Frontal cortex (tissue), 3 donors: ENCODE measurements at regions not wholly inside any gene's neighbourhood (a gene's known extent, or its start where the extent isn't known, plus 50 kb on each side); places are given as distances from the start of the nearest gene placed in this dataset.

Experiments
- DNase-seq, 2 donors: peaks; one replicate each; pipeline ENCODE4 v3.0.0; 2012; ENCODE audit warnings: low spot score in 2 of 2
- FAIRE-seq: peaks from 2 replicates; lab custom pipeline; 2012; peaks lifted over from hg19 to GRCh38; lab: Jason Lieb, UNC
- donor health status: control.
- donor health status: control.
- donor health status: control.

DNA sequence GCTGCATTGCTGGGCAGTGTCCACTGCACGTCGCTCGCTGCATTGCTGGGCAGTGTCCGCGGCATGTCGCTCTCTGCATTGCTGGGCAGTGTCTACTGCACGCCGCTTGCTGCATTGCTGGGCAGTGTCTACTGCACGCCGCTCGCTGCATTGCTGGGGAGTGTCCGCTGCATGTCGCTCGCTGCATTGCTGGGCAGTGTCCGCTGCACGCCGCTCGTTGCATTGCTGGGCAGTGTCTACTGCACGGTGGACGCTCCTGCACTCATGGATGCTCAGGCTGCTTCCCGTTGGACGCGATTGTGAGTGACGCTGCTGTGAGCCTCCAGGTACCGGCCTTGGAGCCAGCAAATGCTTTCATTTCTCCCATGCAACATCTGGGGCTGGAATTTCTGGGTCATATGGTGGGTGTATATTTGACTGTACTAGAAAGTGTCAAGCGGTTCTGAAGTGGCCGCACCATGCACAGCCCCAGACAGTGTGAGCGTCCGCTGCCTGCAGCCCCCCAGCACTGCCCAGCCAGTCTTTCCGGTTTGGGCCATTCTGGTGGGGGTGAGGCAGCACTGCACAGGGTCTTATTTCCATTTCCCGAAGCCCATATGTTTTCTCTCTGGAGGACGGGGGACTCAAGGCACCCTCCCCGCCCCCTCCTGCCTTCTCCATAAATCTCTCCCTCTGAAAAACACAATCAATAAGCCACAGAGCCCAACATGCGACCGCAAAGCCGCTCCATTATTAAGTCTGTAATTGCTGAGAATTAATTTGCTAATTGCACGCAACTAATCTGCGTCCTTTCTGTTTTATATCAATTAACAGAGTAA, 97.4 kb downstream of the YTHDF1 start:
- FAIRE-seq: no peak
- no peak for DNase-seq

DNA sequence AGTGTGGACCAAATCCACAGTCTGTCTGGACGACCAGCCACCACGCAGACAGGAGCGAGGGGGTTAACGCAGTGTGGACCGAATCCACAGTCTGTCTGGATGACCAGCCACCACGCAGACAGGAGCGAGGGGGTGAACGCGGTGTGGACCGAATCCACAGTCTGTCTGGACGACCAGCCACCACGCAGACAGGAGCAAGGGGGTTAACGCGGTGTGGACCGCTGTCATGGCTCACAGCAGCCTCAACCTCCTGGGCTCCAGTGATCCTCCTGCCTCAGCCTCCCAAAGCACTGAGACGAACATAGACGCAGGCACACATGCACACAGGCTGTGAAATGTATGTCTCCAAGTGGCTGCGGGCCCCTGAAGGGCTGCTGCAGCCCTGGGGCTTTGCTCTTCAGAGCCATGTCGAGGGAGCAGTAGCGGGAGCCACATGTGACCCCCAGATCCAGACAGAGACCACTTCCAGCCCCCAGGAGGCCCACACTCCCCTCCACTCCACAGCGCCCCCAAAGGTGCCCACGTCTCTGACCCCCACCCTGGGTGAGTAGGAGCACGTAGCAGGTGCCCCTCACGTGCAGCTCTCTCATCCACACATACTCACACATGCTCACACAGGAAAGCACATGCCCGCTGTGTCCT, 98.1 kb downstream of the YTHDF1 start:
- no peak for DNase-seq
- FAIRE-seq: no peak

DNA sequence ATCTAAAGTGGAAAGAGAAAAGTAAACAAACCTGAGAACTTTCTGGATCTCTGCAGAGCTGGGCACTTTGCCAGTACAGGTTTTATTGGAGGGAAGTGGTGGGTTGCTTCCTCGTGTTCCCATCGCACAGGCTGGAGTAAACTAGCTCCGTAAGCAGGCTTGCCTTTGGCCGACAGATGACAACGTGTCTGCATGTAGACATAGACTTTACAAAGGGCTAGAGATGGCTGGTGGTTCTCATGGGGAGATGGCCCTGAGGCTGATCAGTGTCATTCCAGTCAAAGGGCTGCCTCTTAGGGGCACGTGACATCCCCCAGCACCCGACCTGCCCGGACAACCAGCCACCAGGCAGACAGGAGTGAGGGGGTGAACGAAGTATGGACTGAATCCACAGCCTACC, 98.8 kb downstream of the YTHDF1 start:
- FAIRE-seq (no peak), DNase-seq (no peak)

DNA sequence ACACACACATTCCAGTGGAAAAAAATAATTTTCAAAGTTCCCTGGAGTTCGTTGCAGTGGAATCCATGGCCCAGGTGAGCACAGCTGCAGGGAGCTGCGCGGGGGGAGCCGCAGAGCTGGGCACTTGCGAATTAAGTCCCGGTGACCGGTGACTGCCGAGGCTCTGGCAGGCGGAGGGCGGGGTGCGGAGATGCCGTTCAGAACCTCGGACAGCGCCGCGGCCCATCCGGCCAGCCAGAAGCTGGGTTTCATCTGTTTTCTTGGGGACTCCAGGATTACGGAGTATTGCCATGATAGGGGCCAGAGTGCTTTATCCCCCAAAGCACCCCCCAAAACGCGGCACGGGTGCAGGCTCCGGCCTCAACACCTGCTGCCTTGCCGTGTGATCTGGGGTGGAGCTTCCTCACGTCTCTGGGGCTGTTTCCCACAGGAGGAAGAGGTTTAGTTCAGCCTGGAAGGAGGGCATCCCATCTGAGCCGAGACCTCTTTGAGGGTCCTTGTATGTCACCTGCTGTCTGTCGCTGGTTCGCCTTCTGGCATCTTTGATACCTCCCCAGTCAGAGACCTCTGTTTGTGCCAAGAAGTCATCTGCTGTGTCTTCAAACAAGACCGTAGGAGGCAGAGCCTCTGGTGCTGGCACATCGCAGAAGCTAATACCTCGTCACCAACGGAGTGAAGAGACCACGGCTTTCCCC, 99.4 kb downstream of the YTHDF1 start:
- DNase-seq: no peak

DNA sequence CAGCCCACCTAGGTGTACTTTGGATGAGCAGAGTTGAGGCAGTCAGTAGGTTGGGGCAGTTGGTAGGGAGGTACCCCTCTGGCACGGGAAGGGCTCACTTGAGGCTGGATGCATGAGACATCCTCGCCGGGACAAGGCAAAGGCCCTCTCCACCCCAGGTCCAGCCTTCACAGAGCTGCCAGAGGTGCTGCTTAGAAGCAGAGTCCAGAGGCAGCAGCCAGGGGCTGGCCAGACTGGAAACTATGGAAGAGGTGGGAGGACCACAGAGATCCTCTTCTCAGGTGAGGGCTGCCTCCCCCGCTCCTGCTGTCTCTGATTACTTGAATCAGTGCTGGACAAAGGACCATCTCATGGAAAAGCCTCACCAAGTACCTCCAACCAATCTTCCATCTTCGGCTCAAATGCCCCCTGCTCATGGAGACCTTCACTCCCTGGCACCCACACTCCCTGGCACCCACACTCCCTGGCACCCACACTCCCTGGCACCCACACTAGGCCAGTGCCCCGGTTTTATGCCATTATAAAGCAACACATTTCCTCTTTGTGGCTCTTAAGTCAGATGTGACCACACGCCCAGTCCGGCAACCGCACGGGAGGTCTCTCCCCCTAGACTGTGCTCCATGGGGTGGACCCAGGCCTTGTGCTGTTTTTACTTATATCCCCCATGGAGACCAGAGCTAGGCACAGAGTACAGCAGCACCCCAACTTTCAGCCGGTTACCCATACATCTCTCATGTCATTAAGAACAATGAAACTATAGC, 100.1 kb downstream of the YTHDF1 start:
- FAIRE-seq (no peak), DNase-seq (no peak)

More for the DNA sequence above, 99.4 kb downstream of the YTHDF1 start:
- no peak for FAIRE-seq

DNA sequence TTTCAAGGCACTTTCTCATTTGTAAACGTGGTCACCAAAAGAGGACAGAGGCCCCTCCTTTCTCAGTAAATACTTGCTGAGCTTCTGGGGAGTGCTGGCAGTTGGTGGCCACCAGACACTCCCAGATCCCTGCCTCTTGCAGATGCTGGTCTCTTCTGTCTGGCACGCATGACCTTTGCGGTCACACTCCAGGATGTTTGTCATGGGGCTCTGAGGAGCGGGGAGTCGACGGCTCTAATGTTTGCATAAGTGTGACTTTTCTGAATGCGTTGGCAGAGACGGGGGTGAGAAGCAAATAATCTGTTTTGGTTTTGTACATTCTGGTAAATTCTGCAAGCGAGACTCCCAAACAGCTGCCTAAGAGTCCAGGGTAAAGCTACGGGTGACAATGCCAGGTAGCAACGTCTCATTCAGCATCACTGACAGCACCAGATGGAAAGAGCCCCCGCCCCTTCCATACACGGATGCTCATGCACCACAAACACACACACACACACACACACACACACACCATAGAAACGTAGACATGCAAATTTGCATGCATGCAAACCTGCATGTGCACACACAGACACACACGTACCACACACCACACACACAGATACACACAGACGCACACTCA, 101.1 kb downstream of the YTHDF1 start:
- DNase-seq (no peak), FAIRE-seq (no peak)

DNA sequence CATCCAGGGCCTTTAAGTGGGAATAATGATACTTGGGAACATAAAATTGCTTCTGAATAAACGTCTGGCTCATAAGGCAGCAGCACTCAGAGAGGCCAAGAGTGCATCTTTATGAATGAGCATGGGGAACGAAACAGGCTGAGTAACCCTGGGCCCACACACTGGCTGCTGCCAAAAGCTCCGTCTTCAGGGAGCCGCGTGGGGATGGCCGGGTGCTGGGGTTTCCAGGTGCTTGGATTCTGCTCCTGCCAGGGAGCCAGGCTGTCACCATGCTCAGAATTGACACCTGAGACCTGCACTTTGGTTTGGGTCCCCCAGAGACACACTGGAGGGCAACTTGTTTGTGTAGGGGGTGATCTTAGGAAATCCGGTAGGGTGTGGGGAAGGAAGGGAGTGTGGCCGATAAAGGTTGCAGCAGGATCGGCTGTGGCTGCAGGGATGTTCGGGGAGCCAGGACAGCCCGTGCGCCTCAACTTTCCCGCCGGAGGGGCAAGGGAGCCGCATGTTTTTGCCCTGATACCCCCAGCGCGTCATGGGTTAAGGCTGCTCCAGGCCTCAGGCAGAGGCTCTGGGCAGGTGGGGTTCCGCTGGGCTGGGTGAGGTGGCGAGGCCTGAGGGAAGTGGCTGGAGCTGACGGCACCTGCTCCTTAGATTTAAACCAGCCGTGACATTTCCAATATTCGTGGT, 101.8 kb downstream of the YTHDF1 start:
- FAIRE-seq (no peak), DNase-seq (no peak)

DNA sequence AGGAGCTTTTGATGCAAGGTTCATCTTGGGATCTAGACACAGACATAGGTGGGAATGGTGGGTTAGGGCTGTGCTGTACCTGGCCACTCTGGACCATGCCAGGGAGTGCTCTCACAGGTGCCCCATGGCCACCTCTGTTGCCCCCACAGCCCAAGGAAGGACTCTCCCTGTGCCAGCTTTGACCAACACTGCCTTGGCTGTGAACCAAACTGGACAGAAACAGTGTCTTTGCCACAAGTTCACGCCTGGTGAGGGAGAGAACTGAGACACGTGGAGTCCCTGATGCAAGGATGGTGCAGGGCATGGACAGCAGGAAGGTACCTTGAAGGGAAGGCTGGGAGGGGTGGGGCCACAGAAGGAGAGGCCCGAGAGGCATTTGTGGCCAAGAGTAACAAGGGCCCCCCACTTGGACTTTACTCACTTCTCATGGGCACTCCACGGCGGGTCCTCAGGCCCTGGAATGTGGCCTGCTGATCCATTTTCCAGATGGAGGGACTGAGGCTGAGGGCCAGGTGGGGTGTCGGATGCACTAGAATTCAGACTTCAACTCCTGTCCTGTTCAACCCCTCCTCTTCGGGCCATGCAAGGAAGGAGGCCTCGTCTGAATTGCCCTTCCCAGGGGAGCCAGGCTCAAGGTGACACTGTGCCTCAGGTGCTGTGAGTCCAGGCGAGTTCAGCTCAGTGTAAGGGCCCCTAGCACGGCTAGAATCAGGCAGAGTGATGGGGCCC, 103.3 kb downstream of the YTHDF1 start:
- DNase-seq: no peak
- FAIRE-seq: no peak

DNA sequence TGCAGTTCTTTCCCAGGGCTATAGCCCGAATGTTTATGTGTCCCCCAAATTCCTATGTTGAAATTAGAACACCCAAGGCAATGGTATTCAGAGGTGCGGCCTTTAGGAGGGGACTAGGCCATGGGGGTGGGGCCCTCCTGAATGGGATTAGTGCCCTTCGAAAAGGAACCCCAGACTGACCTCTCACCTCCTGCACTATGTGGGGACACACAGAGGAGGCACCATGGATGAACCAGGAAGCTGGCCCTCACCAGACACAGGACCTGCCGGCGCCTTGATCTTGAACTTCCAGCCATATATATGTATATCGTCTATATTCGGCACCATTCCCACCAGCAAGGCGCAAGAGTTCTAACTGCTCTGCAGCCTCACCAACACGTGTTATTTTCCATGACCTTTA, 101.5 kb upstream of the BHLHE23 start:
- no peak for FAIRE-seq
- no peak for DNase-seq

DNA sequence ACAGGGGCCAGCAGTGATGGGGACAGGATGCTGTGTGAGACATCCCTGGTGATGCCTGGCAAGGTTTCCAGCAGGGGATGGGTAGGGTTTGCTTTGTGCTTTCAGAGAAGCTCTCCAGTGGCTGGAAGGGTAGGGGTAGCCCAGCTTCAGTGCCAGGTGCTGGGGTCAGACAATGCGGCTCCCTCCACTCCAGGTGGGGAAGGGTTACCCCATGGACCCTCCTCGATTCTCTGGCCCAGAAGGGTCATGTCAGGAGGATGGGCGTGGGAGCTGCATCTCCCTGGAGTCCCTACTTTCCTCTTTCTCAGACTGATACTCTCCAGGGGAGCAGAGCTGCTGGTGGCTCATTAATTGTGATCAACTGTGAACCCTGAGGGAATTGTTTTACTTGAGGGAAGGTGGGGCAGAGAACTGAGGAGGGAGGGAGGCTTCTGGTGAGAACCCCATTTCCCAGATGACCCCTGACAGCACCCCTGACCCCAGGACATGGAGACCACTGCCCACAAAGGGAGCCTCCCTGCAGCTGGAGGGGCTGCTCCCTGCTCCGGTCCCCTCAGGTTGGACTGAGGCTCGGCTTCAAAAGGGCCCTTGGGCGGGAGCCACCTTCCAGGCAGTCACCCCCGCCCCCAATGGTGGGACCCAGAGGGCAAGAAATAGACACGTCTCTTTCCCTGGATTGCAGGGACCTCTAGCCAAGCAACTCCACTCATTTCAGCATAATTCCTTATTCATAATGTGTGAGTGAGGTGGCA, 100.9 kb upstream of the BHLHE23 start:
- no peak for FAIRE-seq

DNA sequence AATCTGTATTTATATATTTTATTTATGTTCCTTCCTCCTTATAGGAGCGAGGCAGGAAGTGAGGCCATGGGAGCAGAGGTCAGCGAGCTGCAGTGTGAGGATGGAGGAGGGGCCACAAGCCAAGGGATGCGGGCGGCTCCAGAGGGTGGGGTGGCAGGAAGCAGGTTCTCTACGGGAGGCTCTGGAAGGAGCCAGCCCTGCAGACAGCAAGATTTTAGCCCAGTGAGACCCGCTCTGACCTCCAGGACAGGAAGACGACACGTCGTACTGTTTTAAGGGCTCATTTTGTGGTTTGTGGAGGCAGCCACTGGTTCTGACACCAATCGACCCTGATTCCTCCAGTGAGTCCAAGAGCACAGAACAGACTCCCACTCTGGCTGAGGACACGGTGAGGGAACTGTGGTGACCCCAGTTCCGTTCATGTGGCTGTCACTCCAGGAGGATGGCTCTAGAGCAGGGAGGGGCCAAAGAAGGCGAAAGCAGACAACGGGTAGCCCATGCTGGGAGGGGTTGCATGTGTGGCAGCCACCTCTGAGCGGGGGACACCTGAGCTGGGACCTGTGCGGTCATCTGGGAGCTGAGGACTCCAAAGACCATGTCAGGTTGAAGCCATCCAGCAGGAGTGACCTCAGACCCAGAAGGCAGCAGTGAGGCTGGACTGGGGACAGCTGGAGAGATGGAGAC, 100.1 kb upstream of the BHLHE23 start:
- FAIRE-seq (no peak), DNase-seq (no peak)

More for the DNA sequence above, 100.9 kb upstream of the BHLHE23 start:
- no peak for DNase-seq

DNA sequence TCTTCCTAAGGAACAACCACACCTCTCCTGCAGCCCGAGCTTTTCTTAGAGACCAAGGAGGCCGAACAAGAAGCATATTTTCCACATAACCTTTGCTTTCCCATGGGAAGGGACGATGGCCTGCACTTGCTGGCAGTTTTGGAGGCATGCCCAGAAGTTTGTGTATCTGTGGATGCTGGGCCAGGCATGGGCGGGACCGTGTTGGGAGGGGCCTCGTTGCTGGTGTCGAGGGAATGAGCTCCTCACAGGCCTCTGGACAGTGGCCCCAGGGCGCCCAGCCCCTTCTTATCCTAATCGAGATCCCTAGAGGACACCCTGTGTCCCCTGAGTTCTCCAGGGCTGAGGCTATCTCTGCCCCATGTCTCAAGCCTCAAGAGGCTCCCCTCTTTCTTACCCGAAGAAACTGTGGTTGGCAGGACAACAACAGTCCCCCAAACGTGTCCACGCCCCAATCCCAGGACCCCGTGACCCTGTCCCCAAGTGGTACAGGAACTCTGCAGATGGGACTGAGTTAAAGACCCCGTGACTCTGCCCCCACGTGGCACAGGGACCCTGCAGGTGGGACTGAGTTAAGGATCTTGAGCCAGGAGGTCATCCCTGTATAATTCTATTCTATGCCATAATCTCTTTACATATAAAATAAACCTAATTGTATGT, 99.5 kb upstream of the BHLHE23 start:
- no peak for FAIRE-seq

DNA sequence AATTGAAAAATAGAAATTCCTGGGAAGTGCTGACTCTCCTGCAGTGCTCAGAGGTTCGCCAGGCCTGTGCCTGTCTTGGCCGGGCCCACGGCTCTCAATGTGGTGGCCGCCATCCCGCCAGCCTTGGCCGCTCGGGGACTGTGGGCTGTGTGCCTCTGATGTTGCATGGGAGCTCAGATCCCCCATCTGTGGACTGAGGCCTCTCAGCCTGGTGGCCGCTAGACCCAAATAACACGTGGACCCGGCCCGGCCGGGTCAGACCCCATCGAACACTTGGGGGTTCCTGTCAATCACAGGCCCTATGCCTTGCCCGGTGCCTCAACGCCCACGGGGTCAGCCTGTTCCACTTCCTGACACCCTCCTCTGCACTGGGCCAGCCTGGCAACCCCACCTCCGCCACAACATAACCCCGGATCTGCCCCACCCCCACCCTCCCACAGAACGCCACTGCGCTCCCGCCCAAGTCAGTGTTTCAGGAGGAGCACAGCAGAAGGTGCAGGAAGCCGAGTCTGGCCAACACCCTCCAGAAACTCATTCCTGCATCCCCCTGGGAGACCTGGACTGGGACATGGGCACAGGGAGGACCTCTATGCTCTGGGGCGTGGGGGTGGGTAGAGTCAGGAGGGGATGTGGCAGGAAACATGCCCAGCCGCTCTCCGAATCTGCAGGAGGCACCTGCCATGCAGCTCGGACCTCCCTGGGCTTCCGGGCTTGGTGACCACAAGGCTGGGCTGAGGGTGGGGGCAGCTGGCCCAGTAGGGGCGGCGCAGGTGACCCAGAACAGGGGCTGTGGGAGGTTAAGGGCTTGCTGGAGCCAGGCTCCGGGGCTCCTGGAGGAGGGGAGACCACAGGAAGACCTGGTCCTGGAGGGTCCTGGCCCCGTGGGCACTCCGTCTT, 98.7 kb upstream of the BHLHE23 start:
- DNase-seq (no peak), FAIRE-seq (no peak)

More for the DNA sequence above, 99.5 kb upstream of the BHLHE23 start:
- no peak for DNase-seq

DNA sequence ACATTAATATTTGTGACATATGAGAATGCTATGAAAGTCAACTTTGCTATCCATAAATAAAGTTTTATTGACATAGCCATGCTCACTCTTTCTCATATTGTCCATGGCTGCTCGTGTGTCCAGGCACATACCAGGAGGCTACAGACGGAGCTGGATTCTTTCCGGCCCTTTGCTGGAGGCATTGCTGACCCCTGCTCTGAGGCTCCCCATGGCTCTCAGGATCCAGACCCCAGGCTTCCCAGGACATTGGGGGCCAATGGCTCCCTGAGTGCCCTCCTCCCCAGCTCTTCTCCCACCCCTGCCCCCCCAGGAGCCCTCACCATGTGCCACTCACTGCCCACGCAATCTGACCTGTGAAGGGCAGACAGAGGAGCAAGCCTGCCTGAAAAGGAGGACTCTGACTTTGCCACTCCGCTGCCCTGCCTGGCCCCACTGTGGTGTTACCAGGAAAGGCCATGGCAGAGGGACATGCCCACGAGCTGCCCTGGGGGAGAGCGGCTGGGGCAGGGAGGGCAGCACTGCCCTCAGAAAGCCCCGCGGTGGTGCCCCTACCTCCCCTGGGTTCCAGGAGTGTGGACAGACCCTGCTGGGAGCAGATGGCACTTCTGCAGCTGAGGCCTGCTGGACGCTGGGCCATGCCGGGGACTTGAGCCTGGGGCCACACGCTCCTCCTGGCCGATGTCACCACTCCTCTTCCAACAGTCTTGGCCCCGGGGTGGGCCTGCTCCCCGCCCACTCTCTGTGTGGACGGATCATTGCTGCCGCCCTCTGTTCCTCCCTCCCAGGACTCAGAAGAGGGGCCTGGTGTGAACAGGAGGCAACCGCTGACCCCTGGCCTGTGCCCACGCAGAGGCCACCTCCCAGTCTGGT, 97.8 kb upstream of the BHLHE23 start:
- no peak for FAIRE-seq

More for the DNA sequence above, 97.8 kb upstream of the BHLHE23 start:
- DNase-seq: no peak
